Endothelial cell of umbilical vein (primary cell): ENCODE measurements at regions not wholly inside any gene's neighbourhood (a gene's known extent, or its start where the extent isn't known, plus 50 kb on each side); places are given as distances from the start of the nearest gene placed in this dataset.

ENCODE experiments used
- BruUV-seq: library from RNA; stranded (reverse); fragments of 400-500 nt; replicated peaks from 2 replicates; lab custom pipeline; 2021; lab: Mats Ljungman, UMichigan
- CTCF ChIA-PET: fragments of 300-600, 350-600 bp; sonication (Branson Sonifier 250); formaldehyde crosslinking; loops from one replicate; lab custom pipeline; 2021; ENCODE audit warnings: antibody characterized with exemption, inconsistent platforms; lab: Charles Lee
- POLR2A ChIA-PET: fragments of 300-600, 350-600 bp; sonication (Branson Sonifier 250); formaldehyde crosslinking; loops from one replicate; lab custom pipeline; 2021; ENCODE audit warnings: antibody characterized with exemption, inconsistent platforms; lab: Charles Lee
- DNase-seq: peaks from one replicate; pipeline ENCODE4 v3.0.0-alpha.2; 2011; ENCODE audit warnings: low read depth, low spot score
- FAIRE-seq: peaks from 2 replicates; lab custom pipeline; 2011; peaks lifted over from hg19 to GRCh38; lab: Jason Lieb, UNC
- H2AFZ ChIP-seq: 2 replicates; pipeline ENCODE4 v1.6.0; 2012; ENCODE audit warnings: low read depth, low read length, control low read depth, inconsistent platforms
- H3K27ac ChIP-seq: 2 replicates; pipeline ENCODE4 v1.5.1; 2011; ENCODE audit warnings: low read depth, mild to moderate bottlenecking, control low read depth, low read length, moderate library complexity; ENCODE audit not compliant: insufficient read depth
- H3K27me3 ChIP-seq, 2 experiments: 2 replicates each; pipeline versions ENCODE4 v1.6.0 to v1.6.1; 2011; ENCODE audit warnings: low read length in 2 of 2, mixed read lengths in 1 of 2; ENCODE audit not compliant: control insufficient read depth in 2 of 2, insufficient read depth in 2 of 2
- H3K36me3 ChIP-seq, 2 experiments: 2 replicates in 1 of 2; 3 replicates in 1 of 2; pipeline ENCODE4 v1.5.1; 2011; ENCODE audit warnings: low read length in 2 of 2, mild to moderate bottlenecking in 1 of 2, moderate library complexity in 1 of 2; ENCODE audit not compliant: control insufficient read depth in 2 of 2, insufficient read depth in 2 of 2; ENCODE audit errors: extremely low read depth in 1 of 2
- H3K4me1 ChIP-seq: 3 replicates; pipeline ENCODE4 v1.5.1; 2011; ENCODE audit warnings: mild to moderate bottlenecking, low read length; ENCODE audit not compliant: control insufficient read depth, insufficient read depth; ENCODE audit errors: extremely low read depth
- H3K4me2 ChIP-seq: 2 replicates; pipeline ENCODE4 v1.6.1; 2011; ENCODE audit warnings: low read length, control low read depth, mixed read lengths; ENCODE audit not compliant: insufficient read depth
- H3K4me3 ChIP-seq, 3 experiments: fragments of 200-600 bp in 1 of 3; sonication (generic), shearing (Covaris generic) in 1 of 3; replicated peaks in 1 of 3; 2 replicates each; pipeline ENCODE4 v1.5.1; 2011 to 2016; ENCODE audit warnings: control low read depth in 3 of 3, low read length in 3 of 3, mild to moderate bottlenecking in 2 of 3, inconsistent platforms in 1 of 3, low read depth in 1 of 3, moderate library complexity in 1 of 3; ENCODE audit not compliant: insufficient read depth in 1 of 3
- H3K79me2 ChIP-seq: 2 replicates; pipeline ENCODE4 v1.6.0; 2012; ENCODE audit warnings: low read length, inconsistent platforms; ENCODE audit not compliant: control insufficient read depth, insufficient read depth
- H3K9ac ChIP-seq: replicated peaks from 2 replicates; pipeline ENCODE3; 2011; ENCODE audit warnings: low read length, control low read depth; ENCODE audit not compliant: insufficient read depth; ENCODE audit errors: extremely low read depth
- H3K9me1 ChIP-seq: replicated peaks from 3 replicates; pipeline ENCODE4 v1.6.0; 2011; ENCODE audit warnings: mild to moderate bottlenecking, low read length; ENCODE audit not compliant: control insufficient read depth, insufficient read depth; ENCODE audit errors: extremely low read depth
- H3K9me3 ChIP-seq: replicated peaks from 2 replicates; pipeline ENCODE4 v1.5.1; 2012; ENCODE audit warnings: low read length, inconsistent platforms; ENCODE audit not compliant: control insufficient read depth, insufficient read depth
- H4K20me1 ChIP-seq: replicated peaks from 2 replicates; pipeline ENCODE3; 2011; ENCODE audit warnings: mild to moderate bottlenecking, low read length; ENCODE audit not compliant: control insufficient read depth, insufficient read depth; ENCODE audit errors: extremely low read depth
- EZH2 ChIP-seq: IDR thresholded peaks from 2 replicates; pipeline ENCODE4 v1.6.1; 2012; ENCODE audit warnings: borderline replicate concordance, low read depth, mild to moderate bottlenecking, moderate library complexity, low read length, inconsistent platforms; ENCODE audit not compliant: severe bottlenecking
- FOS ChIP-seq: IDR thresholded peaks from 2 replicates; pipeline ENCODE4 v1.6.1; 2011; ENCODE audit warnings: mild to moderate bottlenecking, low read length, moderate library complexity, borderline replicate concordance; ENCODE audit not compliant: insufficient read depth
- GATA2 ChIP-seq: IDR thresholded peaks from 2 replicates; pipeline ENCODE4 v1.7.0; 2011; ENCODE audit warnings: low read depth, mild to moderate bottlenecking, moderate library complexity, mixed read lengths, low read length; ENCODE audit not compliant: insufficient read length, insufficient read depth
- JUN ChIP-seq: IDR thresholded peaks from 2 replicates; pipeline ENCODE4 v1.6.1; 2011; ENCODE audit warnings: borderline replicate concordance, low read depth; ENCODE audit not compliant: insufficient read length, insufficient read depth
- MAX ChIP-seq: IDR thresholded peaks from 2 replicates; pipeline ENCODE4 v1.6.1; 2011; ENCODE audit not compliant: insufficient read depth, insufficient read length
- MYC ChIP-seq: IDR thresholded peaks from one replicate; pipeline ENCODE4 v1.6.1; 2011; ENCODE audit warnings: mild to moderate bottlenecking, low read depth, low read length
- POLR2A ChIP-seq: IDR thresholded peaks from 2 replicates; pipeline ENCODE4 v1.6.1; 2012; ENCODE audit warnings: low read depth, mild to moderate bottlenecking, control low read depth, low read length
- POLR2AphosphoS5 ChIP-seq: IDR thresholded peaks from 2 replicates; pipeline ENCODE4 v1.6.1; 2012; ENCODE audit warnings: low read depth, mild to moderate bottlenecking, control low read depth, low read length, moderate library complexity; ENCODE audit not compliant: insufficient read depth
- dilution Hi-C: fragments of 300-500 bp; cut with MboI; formaldehyde crosslinking; loops from one replicate; pipeline ENCODE4 v1.15.0; 2019; ENCODE audit warnings: low sequenced_read_pairs; ENCODE audit not compliant: extremely low pct_ligation_motif_present
- intact Hi-C: fragments of 100-400 bp; cut with micrococcal nuclease; formaldehyde crosslinking; loops from one replicate; pipeline ENCODE4 v1.10.0; 2022
- TF ChIP-seq, protein P1 (sequence below), 2 donors: IDR thresholded peaks; 1 replicate in 1 of 2; 2 replicates in 1 of 2; pipeline ENCODE4 v1.5.1; 2011; ENCODE audit warnings: low read length in 2 of 2, mild to moderate bottlenecking in 2 of 2, moderate library complexity in 2 of 2, control low read depth in 1 of 2, inconsistent platforms in 1 of 2, low read depth in 1 of 2; ENCODE audit not compliant: insufficient read depth in 1 of 2; ENCODE audit errors: extremely low read depth in 1 of 2

DNA sequence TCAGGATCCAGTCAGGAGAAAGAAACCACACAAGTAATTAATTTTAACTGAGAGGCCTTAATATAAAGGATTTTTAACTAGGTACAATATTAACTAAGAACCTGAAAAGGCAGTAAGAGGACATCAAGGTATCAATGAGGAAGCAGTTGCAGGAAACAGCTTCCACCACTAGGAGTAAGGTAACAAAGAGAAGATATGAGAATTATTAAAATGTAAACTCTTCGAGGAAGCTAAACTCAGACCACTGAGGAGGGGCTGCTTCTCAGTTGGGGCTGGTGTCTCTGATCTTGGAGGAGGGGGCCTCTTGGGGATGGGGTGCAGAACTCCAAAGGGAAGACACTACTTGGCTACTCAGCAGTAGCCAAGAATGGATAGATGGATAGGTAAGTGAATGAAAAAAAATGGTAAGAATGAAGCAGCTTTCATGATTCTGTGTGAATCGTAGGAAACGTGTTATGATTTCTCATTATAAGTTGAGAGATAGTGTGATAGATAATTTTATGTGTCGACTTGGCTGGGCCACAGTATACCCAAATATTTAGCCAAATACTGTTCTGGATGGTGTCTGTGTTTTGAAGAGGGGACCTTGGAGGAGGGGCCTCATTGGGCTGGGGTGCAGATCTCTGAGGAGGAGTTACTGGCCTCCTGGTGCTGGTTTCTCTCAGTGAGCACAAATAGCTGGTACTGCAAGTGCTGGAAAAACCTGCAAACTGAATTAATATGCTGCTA lies 547.7 kb upstream of the LRRTM1 start:
- Histone ChIP-seq H3K9me1 (no peaks in the 10 kb centered on the region), H3K4me3 (no peak overlapping the region), H3K27ac (no peak overlapping the region), H2AFZ (no peak overlapping the region), H3K4me1 (no peaks in the 10 kb centered on the region), H4K20me1 (no peaks in the 10 kb centered on the region), H3K9me3 (no peaks in the 10 kb centered on the region), H3K27me3 (no peaks in the 10 kb centered on the region), H3K79me2 (no peaks in the 10 kb centered on the region), H3K4me2 (no peak overlapping the region), H3K9ac (no peak overlapping the region), H3K36me3 (no peaks in the 10 kb centered on the region)
- FAIRE-seq (no peak), DNase-seq (no peak)
- dilution Hi-C loops (no loop called here), intact Hi-C loops (no loop called here)
- no TSS peak for BruUV-seq
- ChIA-PET POLR2A (no interaction called here), CTCF (no interaction called here)
- TF ChIP-seq POLR2AphosphoS5: no peak
- TF ChIP-seq, protein P1, sequence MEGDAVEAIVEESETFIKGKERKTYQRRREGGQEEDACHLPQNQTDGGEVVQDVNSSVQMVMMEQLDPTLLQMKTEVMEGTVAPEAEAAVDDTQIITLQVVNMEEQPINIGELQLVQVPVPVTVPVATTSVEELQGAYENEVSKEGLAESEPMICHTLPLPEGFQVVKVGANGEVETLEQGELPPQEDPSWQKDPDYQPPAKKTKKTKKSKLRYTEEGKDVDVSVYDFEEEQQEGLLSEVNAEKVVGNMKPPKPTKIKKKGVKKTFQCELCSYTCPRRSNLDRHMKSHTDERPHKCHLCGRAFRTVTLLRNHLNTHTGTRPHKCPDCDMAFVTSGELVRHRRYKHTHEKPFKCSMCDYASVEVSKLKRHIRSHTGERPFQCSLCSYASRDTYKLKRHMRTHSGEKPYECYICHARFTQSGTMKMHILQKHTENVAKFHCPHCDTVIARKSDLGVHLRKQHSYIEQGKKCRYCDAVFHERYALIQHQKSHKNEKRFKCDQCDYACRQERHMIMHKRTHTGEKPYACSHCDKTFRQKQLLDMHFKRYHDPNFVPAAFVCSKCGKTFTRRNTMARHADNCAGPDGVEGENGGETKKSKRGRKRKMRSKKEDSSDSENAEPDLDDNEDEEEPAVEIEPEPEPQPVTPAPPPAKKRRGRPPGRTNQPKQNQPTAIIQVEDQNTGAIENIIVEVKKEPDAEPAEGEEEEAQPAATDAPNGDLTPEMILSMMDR (IDR thresholded peaks at IDR 0.05; ENCODE audit: extremely low read depth in 1 of 2, insufficient read depth in 1 of 2, low read depth in 1 of 2, low read length in 2 of 2): no peak
- no peak for TF ChIP-seq POLR2A
- TF ChIP-seq EZH2: no peak
- TF ChIP-seq MAX: no peak
- TF ChIP-seq JUN: no peak
- no peak for TF ChIP-seq GATA2
- TF ChIP-seq FOS: no peak
- no peak for TF ChIP-seq MYC
